Thyroid gland (tissue), 4 donors: ENCODE measurements at regions not wholly inside any gene's neighbourhood (a gene's known extent, or its start where the extent isn't known, plus 50 kb on each side); places are given as distances from the start of the nearest gene placed in this dataset.

Experiments
- DNase-seq, 2 donors: peaks; one replicate each; pipeline ENCODE4 v3.0.0-alpha.2; 2019
- H3K27ac ChIP-seq, 3 donors: fragments of 200-600 bp; sonication (generic); 1 replicate in 2 of 3; 2 replicates in 1 of 3; pipeline ENCODE4 v1.5.1; 2016 to 2019; ENCODE audit warnings: mild to moderate bottlenecking in 1 of 3, moderate library complexity in 1 of 3
- H3K27me3 ChIP-seq: fragments of 200-600 bp; sonication (generic); one replicate; pipeline ENCODE4 v1.5.1; 2019
- H3K36me3 ChIP-seq, 2 donors: fragments of 200-600 bp; sonication (generic); one replicate each; pipeline ENCODE4 v1.5.1; 2016 to 2019
- H3K4me1 ChIP-seq, 2 donors: fragments of 200-600 bp; sonication (generic); one replicate each; pipeline ENCODE4 v1.5.1; 2017 to 2019
- H3K4me3 ChIP-seq, 3 donors: fragments of 200-600 bp; sonication (generic); replicated peaks in 1 of 3; 1 replicate in 2 of 3; 2 replicates in 1 of 3; pipeline ENCODE4 v1.5.1; 2016; ENCODE audit warnings: mild to moderate bottlenecking in 1 of 3
- H3K9me3 ChIP-seq: fragments of 200-600 bp; sonication (generic); one replicate; pipeline ENCODE4 v1.5.1; 2017
- POLR2A ChIP-seq, 2 donors: fragments of 450-650 bp; IDR thresholded peaks; one replicate each; pipeline ENCODE4 v1.6.1; 2017; ENCODE audit warnings: antibody characterized with exemption in 2 of 2, mild to moderate bottlenecking in 2 of 2, moderate library complexity in 1 of 2
- WGBS, 2 donors: methylation state at CpG; one replicate each; pipeline ENCODE4 v1.1.5; 2017; 5-methylcytosine and 5-hydroxymethylcytosine counted together
- intact Hi-C: fragments of 100-400 bp; cut with DNase I; formaldehyde crosslinking; loops from one replicate; pipeline ENCODE4 v1.15.1; 2023
- TF ChIP-seq, protein P1 (sequence below), 6 experiments: fragments of 200-600 bp in 3 of 6; fragments of 450-650 bp in 3 of 6; sonication (generic) in 3 of 6; IDR thresholded peaks; one replicate each; pipeline ENCODE4 v1.5.1; 2016 to 2019; ENCODE audit warnings: antibody characterized with exemption in 6 of 6, mild to moderate bottlenecking in 2 of 6, inconsistent platforms in 1 of 6, moderate library complexity in 1 of 6

- H3K9me3 ChIP-seq, result no peaks in the 10 kb centered on the region
- WGBS, 2 donors, result 96 to 97% methylated on average over 1 of the region's 1 CpG
- H3K27me3 ChIP-seq, result no peaks in the 10 kb centered on the region
- intact Hi-C loops, result no loop called here
- TF ChIP-seq, protein P1, sequence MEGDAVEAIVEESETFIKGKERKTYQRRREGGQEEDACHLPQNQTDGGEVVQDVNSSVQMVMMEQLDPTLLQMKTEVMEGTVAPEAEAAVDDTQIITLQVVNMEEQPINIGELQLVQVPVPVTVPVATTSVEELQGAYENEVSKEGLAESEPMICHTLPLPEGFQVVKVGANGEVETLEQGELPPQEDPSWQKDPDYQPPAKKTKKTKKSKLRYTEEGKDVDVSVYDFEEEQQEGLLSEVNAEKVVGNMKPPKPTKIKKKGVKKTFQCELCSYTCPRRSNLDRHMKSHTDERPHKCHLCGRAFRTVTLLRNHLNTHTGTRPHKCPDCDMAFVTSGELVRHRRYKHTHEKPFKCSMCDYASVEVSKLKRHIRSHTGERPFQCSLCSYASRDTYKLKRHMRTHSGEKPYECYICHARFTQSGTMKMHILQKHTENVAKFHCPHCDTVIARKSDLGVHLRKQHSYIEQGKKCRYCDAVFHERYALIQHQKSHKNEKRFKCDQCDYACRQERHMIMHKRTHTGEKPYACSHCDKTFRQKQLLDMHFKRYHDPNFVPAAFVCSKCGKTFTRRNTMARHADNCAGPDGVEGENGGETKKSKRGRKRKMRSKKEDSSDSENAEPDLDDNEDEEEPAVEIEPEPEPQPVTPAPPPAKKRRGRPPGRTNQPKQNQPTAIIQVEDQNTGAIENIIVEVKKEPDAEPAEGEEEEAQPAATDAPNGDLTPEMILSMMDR (IDR thresholded peaks at IDR 0.05), result no peak
- TF ChIP-seq POLR2A (IDR thresholded peaks at IDR 0.05), result no peak
- H3K27ac ChIP-seq, result no peak overlapping the region
- DNase-seq, result no peak
- H3K4me3 ChIP-seq, result no peak overlapping the region
- H3K36me3 ChIP-seq, result no peaks in the 10 kb centered on the region
- peaks cover 7 to 11% of the 10 kb centered on the region in 2 donors for H3K4me1 ChIP-seq
These were observed 116.6 kb upstream of the ADAMTSL1 start for GRCh38 chr9:18357321-18357720.

DNA sequence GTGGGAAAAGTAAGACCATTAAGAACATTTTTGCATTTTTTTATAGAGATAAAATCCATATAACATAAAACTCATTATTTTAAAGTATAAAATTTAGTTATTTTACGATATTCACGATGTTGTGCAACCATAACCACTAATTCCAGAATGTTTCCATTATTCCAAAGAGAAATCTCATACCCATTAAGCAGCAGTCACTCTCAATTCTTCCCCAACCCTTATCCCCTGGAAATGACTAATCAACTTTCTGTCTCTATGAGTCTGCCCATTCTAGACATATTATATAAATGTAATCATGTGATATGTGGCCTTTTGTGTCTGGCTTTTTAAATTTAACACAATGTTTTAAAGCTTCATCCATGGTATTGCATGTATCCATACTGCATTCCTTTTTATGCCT is 115.6 kb upstream of the ADAMTSL1 start:
- Histone ChIP-seq H3K9me3 (no peaks in the 10 kb centered on the region), H3K4me3 (no peak overlapping the region), H3K36me3 (no peaks in the 10 kb centered on the region), H3K27me3 (no peaks in the 10 kb centered on the region), H3K4me1 (peaks cover 7 to 19% of the 10 kb centered on the region in 2 donors), H3K27ac (no peak overlapping the region)
- no peak for DNase-seq
- TF ChIP-seq, protein P1 (IDR thresholded peaks at IDR 0.05), result no peak
- intact Hi-C loops, result no loop called here
- WGBS, 2 donors, result 94 to 99% methylated on average over 2 of the region's 2 CpGs

DNA sequence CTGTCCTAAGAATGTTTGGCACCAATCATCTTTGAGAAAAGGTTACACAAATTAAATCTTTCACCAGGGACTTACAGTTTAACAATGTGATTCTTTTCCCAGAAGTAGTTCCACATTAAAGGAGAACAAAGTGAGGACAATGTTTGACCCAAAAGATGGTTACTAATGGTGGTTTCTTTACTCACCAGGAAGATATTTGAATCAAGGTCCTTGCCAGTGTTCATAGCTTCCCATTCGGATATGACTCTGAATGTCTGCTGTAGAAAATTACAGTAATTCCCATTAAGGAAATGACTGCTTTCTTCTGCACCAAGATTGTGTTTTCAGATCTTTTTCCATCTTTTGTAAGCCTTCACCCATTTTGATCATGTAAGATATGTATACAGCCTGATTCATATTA is 114.6 kb upstream of the ADAMTSL1 start:
- peaks cover 7 to 21% of the 10 kb centered on the region in 2 donors for H3K4me1 ChIP-seq
- WGBS, 2 donors, result 81 to 83% methylated on average over 1 of the region's 1 CpG
- TF ChIP-seq, protein P1 (IDR thresholded peaks at IDR 0.05), result no peak
- TF ChIP-seq POLR2A (IDR thresholded peaks at IDR 0.05), result no peak
- no peak for DNase-seq
- no peaks in the 10 kb centered on the region for H3K36me3 ChIP-seq
- intact Hi-C loops, result no loop called here
- H3K27ac ChIP-seq, result no peak overlapping the region
- no peak overlapping the region for H3K4me3 ChIP-seq
- H3K27me3 ChIP-seq, result no peaks in the 10 kb centered on the region
- no peaks in the 10 kb centered on the region for H3K9me3 ChIP-seq

GRCh38 chr9:18360005-18360404 is 113.9 kb upstream of the ADAMTSL1 start:
- H3K4me1 ChIP-seq, result peaks cover 7 to 21% of the 10 kb centered on the region in 2 donors
- intact Hi-C loops, result no loop called here
- no peak for DNase-seq
- no peaks in the 10 kb centered on the region for H3K9me3 ChIP-seq
- no peaks in the 10 kb centered on the region for H3K27me3 ChIP-seq
- WGBS, 2 donors, result 82 to 84% methylated on average over 1 of the region's 1 CpG
- TF ChIP-seq POLR2A (IDR thresholded peaks at IDR 0.05), result no peak
- TF ChIP-seq, protein P1 (IDR thresholded peaks at IDR 0.05), result no peak
- no peak overlapping the region for H3K27ac ChIP-seq
- H3K4me3 ChIP-seq, result no peak overlapping the region
- H3K36me3 ChIP-seq, result no peaks in the 10 kb centered on the region

DNA sequence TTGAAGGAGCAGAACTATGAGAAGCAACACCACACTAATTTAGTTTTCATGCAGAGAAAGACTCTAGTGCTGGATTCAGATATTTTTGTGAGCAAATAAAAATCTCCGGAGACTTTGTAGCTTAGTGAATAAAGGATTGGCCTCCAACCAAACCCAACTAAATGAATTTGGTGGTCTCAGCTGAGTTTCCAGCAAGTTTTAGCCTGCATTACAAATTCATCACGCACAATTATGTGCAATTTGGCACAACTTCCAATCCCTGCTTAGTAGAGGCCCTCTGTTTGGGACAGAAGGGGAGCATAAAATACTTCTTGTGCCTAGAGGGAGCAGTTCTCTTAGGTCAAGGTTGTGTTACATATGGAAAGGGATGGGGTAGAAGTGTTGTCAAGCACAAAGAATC is 112.3 kb upstream of the ADAMTSL1 start:
- intact Hi-C loops, result no loop called here
- H3K27me3 ChIP-seq, result no peaks in the 10 kb centered on the region
- no peak overlapping the region for H3K4me3 ChIP-seq
- no peak overlapping the region for H3K27ac ChIP-seq
- H3K4me1 ChIP-seq, result peaks cover 7 to 21% of the 10 kb centered on the region in 2 donors
- DNase-seq, result no peak
- TF ChIP-seq POLR2A (IDR thresholded peaks at IDR 0.05), result no peak
- TF ChIP-seq, protein P1 (IDR thresholded peaks at IDR 0.05), result no peak
- 54 to 59% methylated on average over 2 of the region's 2 CpGs for WGBS, 2 donors
- no peaks in the 10 kb centered on the region for H3K9me3 ChIP-seq
- H3K36me3 ChIP-seq, result no peaks in the 10 kb centered on the region
